ENCODE measurements at regions not wholly inside any gene's neighbourhood (a gene's known extent, or its start where the extent isn't known, plus 50 kb on each side); places are given as distances from the start of the nearest gene placed in this dataset.

- TF ChIP-seq CTCF (IDR thresholded peaks at IDR 0.05; ENCODE audit: low read length) (no peak), EZH2 (IDR thresholded peaks at IDR 0.05; ENCODE audit: borderline replicate concordance, low read length) (no peak)
Measured at GRCh38 chr3:145557405-145557804, 603.6 kb downstream of the PLOD2 start.
